SK-N-SH (cell line): ENCODE measurements at regions not wholly inside any gene's neighbourhood (a gene's known extent, or its start where the extent isn't known, plus 50 kb on each side); places are given as distances from the start of the nearest gene placed in this dataset.
A peak's percentile ranks its signal among the peaks of the same experiment; 100 is the strongest.

Experiments used
- CTCF ChIA-PET: fragments of 300-600, 350-600 bp; formaldehyde crosslinking; extraction: SDS; loops from one replicate; lab custom pipeline; 2021; lab: Yijun Ruan, JAX
- POLR2A ChIA-PET: fragments of 350-600 bp; sonication (Branson Sonifier 250); formaldehyde crosslinking; extraction: SDS; loops from one replicate; lab custom pipeline; 2020; ENCODE audit warnings: antibody characterized with exemption, inconsistent platforms; lab: Yijun Ruan, JAX
- DNase-seq: peaks from one replicate; pipeline ENCODE4 v3.0.0; 2012
- H2AFZ ChIP-seq: fragments of 200-600 bp; sonication (generic); 2 replicates; pipeline ENCODE4 v1.8.1; 2016; ENCODE audit warnings: antibody characterized with exemption, mild to moderate bottlenecking, low read depth
- H3F3A ChIP-seq: fragments of 200-600 bp; sonication (generic); replicated peaks from 2 replicates; pipeline ENCODE3; 2016; ENCODE audit warnings: antibody characterized with exemption, mild to moderate bottlenecking; ENCODE audit not compliant: insufficient read depth
- H3K27ac ChIP-seq, 2 experiments: fragments of 200-500 bp in 1 of 2; fragments of 200-600 bp in 1 of 2; sonication (Bioruptor generic) in 1 of 2; sonication (generic), shearing (Covaris generic) in 1 of 2; 2 replicates each; pipeline versions ENCODE4 v1.5.1 to v1.6.1; 2014 to 2016; ENCODE audit warnings: low read depth in 2 of 2, inconsistent platforms in 1 of 2, low read length in 1 of 2, mild to moderate bottlenecking in 1 of 2, mixed read lengths in 1 of 2
- H3K27me3 ChIP-seq: fragments of 200-600 bp; sonication (generic), shearing (Covaris generic); 2 replicates; pipeline ENCODE4 v1.6.1; 2016; ENCODE audit warnings: mixed run types; ENCODE audit not compliant: insufficient read depth
- H3K36me3 ChIP-seq, 2 experiments: fragments of 200-500 bp in 1 of 2; fragments of 200-600 bp in 1 of 2; sonication (Bioruptor generic) in 1 of 2; sonication (generic) in 1 of 2; replicated peaks in 1 of 2; 2 replicates each; pipeline versions ENCODE3 to v1.5.1; 2014 to 2016; ENCODE audit warnings: low read length in 1 of 2, mild to moderate bottlenecking in 1 of 2; ENCODE audit not compliant: insufficient read depth in 2 of 2, control insufficient read depth in 1 of 2
- H3K4me1 ChIP-seq, 2 experiments: fragments of 200-500 bp in 1 of 2; fragments of 200-600 bp in 1 of 2; sonication (Bioruptor generic) in 1 of 2; sonication (generic), shearing (Covaris generic) in 1 of 2; 2 replicates each; pipeline versions ENCODE4 v1.5.1 to v1.6.1; 2014 to 2016; ENCODE audit warnings: low read depth in 1 of 2, low read length in 1 of 2, mixed run types in 1 of 2; ENCODE audit not compliant: insufficient read depth in 2 of 2, control insufficient read depth in 1 of 2
- H3K4me2 ChIP-seq: fragments of 200-600 bp; sonication (generic), shearing (Covaris generic); 2 replicates; pipeline ENCODE4 v1.6.1; 2017; ENCODE audit warnings: mixed run types
- H3K4me3 ChIP-seq, 2 experiments: fragments of 200-500 bp in 1 of 2; fragments of 200-600 bp in 1 of 2; sonication (Bioruptor generic) in 1 of 2; sonication (generic), shearing (Covaris generic) in 1 of 2; 2 replicates each; pipeline versions ENCODE4 v1.5.1 to v1.8.1; 2014 to 2016; ENCODE audit warnings: low read depth in 2 of 2, inconsistent platforms in 1 of 2, low read length in 1 of 2, mild to moderate bottlenecking in 1 of 2, mixed read lengths in 1 of 2, moderate library complexity in 1 of 2
- H3K79me2 ChIP-seq: fragments of 200-600 bp; sonication (generic); 2 replicates; pipeline ENCODE4 v1.8.1; 2017; ENCODE audit warnings: mild to moderate bottlenecking; ENCODE audit not compliant: insufficient read depth
- H3K9ac ChIP-seq: fragments of 200-600 bp; sonication (generic); 2 replicates; pipeline ENCODE4 v1.6.1; 2017; ENCODE audit warnings: mixed run types
- H3K9me2 ChIP-seq: fragments of 200-600 bp; sonication (generic); 2 replicates; pipeline ENCODE4 v1.6.1; 2017; ENCODE audit warnings: mixed run types
- H3K9me3 ChIP-seq: fragments of 200-600 bp; sonication (generic); 2 replicates; pipeline ENCODE4 v1.6.1; 2017; ENCODE audit warnings: mixed run types, mild to moderate bottlenecking, moderate library complexity
- H4K20me1 ChIP-seq: fragments of 200-600 bp; sonication (generic); 2 replicates; pipeline ENCODE4 v1.6.1; 2017; ENCODE audit warnings: mild to moderate bottlenecking, mixed run types; ENCODE audit not compliant: insufficient read depth
- ELF1 ChIP-seq: IDR thresholded peaks from 2 replicates; pipeline ENCODE4 v1.4.0; 2012
- EP300 ChIP-seq, 2 experiments: IDR thresholded peaks; 2 replicates each; pipeline versions ENCODE4 v1.4.0 to v1.6.1; 2012; ENCODE audit warnings: borderline replicate concordance in 1 of 2, low read depth in 1 of 2, low read length in 1 of 2
- GATA2 ChIP-seq: sonication (generic); formaldehyde crosslinking; IDR thresholded peaks from 2 replicates; pipeline ENCODE4 v1.5.0; 2020; ENCODE audit warnings: mild to moderate bottlenecking, missing genetic modification reagents
- JUND ChIP-seq: IDR thresholded peaks from 2 replicates; pipeline ENCODE4 v1.4.0; 2012
- MXI1 ChIP-seq: IDR thresholded peaks from 2 replicates; pipeline ENCODE4 v1.6.1; 2012; ENCODE audit warnings: mild to moderate bottlenecking, low read depth, low read length, improper control_type of control experiment
- NFIC ChIP-seq: IDR thresholded peaks from 2 replicates; pipeline ENCODE4 v1.4.0; 2012; ENCODE audit warnings: borderline replicate concordance
- NRF1 ChIP-seq: IDR thresholded peaks from 2 replicates; pipeline ENCODE4 v1.6.1; 2012; ENCODE audit warnings: low read depth, mild to moderate bottlenecking, low read length
- POLR2AphosphoS5 ChIP-seq: IDR thresholded peaks from 2 replicates; pipeline ENCODE4 v1.6.1; 2012; ENCODE audit warnings: low read depth, low read length
- RFX5 ChIP-seq: IDR thresholded peaks from 2 replicates; pipeline ENCODE4 v1.6.1; 2012; ENCODE audit warnings: mild to moderate bottlenecking, improper control_type of control experiment, low read length
- TAF1 ChIP-seq: IDR thresholded peaks from 2 replicates; pipeline ENCODE4 v1.6.1; 2012; ENCODE audit warnings: low read depth, mild to moderate bottlenecking, low read length, moderate library complexity, borderline replicate concordance
- TCF12 ChIP-seq: IDR thresholded peaks from 2 replicates; pipeline ENCODE4 v1.4.0; 2012
- TEAD4 ChIP-seq: IDR thresholded peaks from 2 replicates; pipeline ENCODE4 v1.4.0; 2012; ENCODE audit warnings: mild to moderate bottlenecking, borderline replicate concordance; ENCODE audit not compliant: insufficient read depth
- USF2 ChIP-seq: fragments of 150-350 bp; IDR thresholded peaks from 2 replicates; pipeline ENCODE4 v1.6.1; 2017; ENCODE audit warnings: antibody characterized with exemption, low read length, low read depth, borderline replicate concordance
- WGBS: methylation state at CpG from one replicate; pipeline ENCODE4 v1.1.6; 2017; ENCODE audit warnings: low lambda C conversion rate; 5-methylcytosine and 5-hydroxymethylcytosine counted together
- TF ChIP-seq, protein P1 (sequence below): IDR thresholded peaks from 2 replicates; pipeline ENCODE4; 2012

DNA sequence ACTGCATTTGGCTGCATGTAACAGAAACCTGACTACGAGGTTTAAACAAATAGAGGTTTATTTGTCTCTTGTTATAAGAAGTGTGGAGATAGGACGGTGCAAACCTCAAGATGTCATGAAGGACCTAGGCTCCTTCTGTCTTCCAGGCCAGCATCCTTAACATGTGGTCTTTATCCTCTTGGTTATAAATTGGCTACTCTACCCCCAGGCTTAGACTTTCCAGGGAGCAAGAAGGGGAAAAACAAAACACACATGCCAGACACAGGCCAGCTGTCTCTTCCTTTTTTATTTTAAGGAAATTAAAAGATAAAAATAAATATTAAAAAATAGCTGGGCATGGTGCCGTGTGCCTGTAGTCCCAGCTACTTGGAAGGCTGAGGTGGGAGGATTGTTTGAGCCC lies 51.3 kb upstream of the PRELP start (continued):
- TF ChIP-seq TCF12 (no peak), TEAD4 (no peak), POLR2AphosphoS5 (no peak), USF2 (no peak)

DNA sequence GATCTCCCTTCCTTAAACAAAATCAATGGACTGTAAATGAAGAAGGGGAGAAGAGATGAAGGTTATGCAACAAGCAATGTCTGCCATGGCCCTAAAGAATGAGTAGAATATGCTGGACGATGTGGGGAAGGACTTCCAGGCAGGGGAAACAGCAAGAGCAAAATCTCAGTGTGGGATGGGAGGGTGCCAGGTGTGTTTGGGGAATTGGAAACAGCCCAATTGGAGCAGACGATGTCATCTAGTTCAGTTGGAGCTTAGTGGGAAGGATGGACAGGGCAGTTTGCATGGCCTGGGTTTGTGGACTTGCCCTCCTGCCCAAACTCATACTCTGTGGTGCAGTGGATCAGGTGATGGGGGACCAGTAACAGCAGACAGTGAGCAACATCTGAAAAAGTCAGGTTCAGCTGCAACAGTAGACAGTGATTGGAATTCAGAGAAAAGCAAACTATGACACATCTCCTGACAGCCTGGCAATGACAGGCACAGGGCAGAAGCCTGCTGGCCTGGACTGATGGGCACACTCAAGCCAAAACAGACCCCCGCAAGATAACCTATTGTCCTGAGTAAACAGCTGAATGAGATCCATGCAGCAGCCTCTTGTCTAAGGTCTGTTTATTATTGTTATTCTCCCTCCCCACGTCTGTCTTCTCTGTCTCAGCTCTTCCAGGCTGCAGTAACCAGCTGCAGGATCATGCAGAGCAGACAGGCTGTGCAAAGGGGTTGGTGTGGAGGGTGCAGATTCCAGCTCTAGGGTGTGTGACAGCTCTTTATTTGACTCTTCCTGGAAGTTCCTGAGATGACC lies 50.5 kb upstream of the PRELP start:
- peak; percentile 33 for DNase-seq
- Histone ChIP-seq H3K4me1 (peaks cover 0 to 8% of the 10 kb centered on the region in 2 experiments; a peak in 2 of 4 replicates), H3K4me2 (no peak overlapping the region), H3K27ac (no peak overlapping the region), H3F3A (no peaks in the 10 kb centered on the region), H3K9me3 (no peaks in the 10 kb centered on the region), H3K4me3 (no peak overlapping the region), H3K9ac (no peak overlapping the region), H3K9me2 (no peaks in the 10 kb centered on the region), H3K36me3 (no peaks in the 10 kb centered on the region), H3K27me3 (peaks cover 52% of the 10 kb centered on the region; the same call in 1 of the 2 replicates), H4K20me1 (no peaks in the 10 kb centered on the region), H3K79me2 (no peaks in the 10 kb centered on the region), H2AFZ (no peak overlapping the region)
- ChIA-PET POLR2A (interaction anchor here (0.9 kb wide), 1 partner anchor 14 kb away, joined by 3 read pairs; no protein-coding TSS in a partner anchor), CTCF (interaction anchor here (1.0 to 1.8 kb wide), 5 partner anchors 61 to 156 kb away, joined by 3 to 4 read pairs (median 4); no protein-coding TSS in a partner anchor)
- TF ChIP-seq MXI1: peak; percentile 19; the same call in 1 of the 2 replicates
- TF ChIP-seq JUND: no peak
- no peak for TF ChIP-seq POLR2AphosphoS5
- 33% methylated on average over 3 of the region's 4 CpGs for WGBS

DNA sequence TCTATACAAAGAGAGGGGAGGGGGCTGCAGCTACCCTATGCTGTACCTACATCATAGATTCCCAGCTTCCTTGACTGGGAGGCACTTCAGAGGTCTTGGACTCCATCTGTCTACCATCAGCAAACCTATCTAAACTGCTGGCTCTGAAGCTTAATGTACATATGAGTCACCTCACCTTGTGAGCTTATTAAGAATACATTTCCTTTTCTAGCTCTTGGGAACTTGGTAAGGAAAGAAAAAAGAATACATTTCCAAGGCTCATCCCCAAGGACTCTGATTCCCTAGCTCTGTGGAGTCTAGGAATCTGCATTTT lies 50.0 kb upstream of the PRELP start:
- TF ChIP-seq, protein P1, sequence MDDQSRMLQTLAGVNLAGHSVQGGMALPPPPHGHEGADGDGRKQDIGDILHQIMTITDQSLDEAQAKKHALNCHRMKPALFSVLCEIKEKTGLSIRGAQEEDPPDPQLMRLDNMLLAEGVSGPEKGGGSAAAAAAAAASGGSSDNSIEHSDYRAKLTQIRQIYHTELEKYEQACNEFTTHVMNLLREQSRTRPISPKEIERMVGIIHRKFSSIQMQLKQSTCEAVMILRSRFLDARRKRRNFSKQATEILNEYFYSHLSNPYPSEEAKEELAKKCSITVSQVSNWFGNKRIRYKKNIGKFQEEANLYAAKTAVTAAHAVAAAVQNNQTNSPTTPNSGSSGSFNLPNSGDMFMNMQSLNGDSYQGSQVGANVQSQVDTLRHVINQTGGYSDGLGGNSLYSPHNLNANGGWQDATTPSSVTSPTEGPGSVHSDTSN: no peak
- TF ChIP-seq NFIC (no peak), NRF1 (no peak), EP300 (IDR thresholded peaks at IDR 0.05; ENCODE audit: borderline replicate concordance in 1 of 2, low read depth in 1 of 2, low read length in 1 of 2) (no peak), RFX5 (no peak), GATA2 (no peak), ELF1 (no peak), TAF1 (no peak)
- H3K27me3 ChIP-seq: peaks cover 51% of the 10 kb centered on the region; the same call in 1 of the 2 replicates

More for the DNA sequence above, 50.0 kb upstream of the PRELP start:
- Histone ChIP-seq H3K4me3 (no peak overlapping the region), H3K27ac (no peak overlapping the region), H3K9ac (no peak overlapping the region), H3K79me2 (no peaks in the 10 kb centered on the region), H3K36me3 (no peaks in the 10 kb centered on the region), H2AFZ (no peak overlapping the region), H3K4me2 (no peak overlapping the region), H3K4me1 (peaks cover 0 to 8% of the 10 kb centered on the region in 2 experiments; a peak in 2 of 4 replicates), H3K9me2 (no peaks in the 10 kb centered on the region), H3F3A (no peaks in the 10 kb centered on the region), H4K20me1 (no peaks in the 10 kb centered on the region), H3K9me3 (no peaks in the 10 kb centered on the region)
- DNase-seq: no peak
- POLR2A ChIA-PET: interaction anchor here (0.9 kb wide), 1 partner anchor 14 kb away, joined by 3 read pairs; no protein-coding TSS in a partner anchor
- CTCF ChIA-PET: interaction anchor here (1.0 to 1.8 kb wide), 5 partner anchors 61 to 157 kb away, joined by 3 to 4 read pairs (median 4); no protein-coding TSS in a partner anchor
